ENCODE measurements at regions not wholly inside any gene's neighbourhood (a gene's known extent, or its start where the extent isn't known, plus 50 kb on each side); places are given as distances from the start of the nearest gene placed in this dataset.

DNA sequence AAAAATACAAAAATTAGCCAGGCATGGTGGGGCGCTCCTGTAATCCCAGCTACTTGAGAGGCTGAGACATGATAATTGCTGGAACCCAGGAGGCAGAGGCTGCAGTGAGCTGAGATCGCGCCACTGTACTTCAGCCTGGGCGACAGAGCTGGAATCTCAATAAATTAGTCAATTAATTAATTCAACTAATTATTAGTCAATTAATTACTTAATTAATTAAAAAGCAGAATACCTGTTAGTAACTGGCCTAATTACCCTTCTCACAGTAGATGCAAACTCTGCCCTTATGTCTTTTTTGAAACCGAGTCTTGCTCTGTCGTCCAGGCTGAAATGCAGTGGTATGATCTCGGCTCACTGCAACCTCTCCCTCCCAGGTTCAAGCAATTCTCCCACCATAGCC, 261.2 kb downstream of the ASMT start:
- TF ChIP-seq EZH2 (IDR thresholded peaks at IDR 0.05; ENCODE audit: low read length, missing control alignments) = no peak
- TF ChIP-seq, protein P1, sequence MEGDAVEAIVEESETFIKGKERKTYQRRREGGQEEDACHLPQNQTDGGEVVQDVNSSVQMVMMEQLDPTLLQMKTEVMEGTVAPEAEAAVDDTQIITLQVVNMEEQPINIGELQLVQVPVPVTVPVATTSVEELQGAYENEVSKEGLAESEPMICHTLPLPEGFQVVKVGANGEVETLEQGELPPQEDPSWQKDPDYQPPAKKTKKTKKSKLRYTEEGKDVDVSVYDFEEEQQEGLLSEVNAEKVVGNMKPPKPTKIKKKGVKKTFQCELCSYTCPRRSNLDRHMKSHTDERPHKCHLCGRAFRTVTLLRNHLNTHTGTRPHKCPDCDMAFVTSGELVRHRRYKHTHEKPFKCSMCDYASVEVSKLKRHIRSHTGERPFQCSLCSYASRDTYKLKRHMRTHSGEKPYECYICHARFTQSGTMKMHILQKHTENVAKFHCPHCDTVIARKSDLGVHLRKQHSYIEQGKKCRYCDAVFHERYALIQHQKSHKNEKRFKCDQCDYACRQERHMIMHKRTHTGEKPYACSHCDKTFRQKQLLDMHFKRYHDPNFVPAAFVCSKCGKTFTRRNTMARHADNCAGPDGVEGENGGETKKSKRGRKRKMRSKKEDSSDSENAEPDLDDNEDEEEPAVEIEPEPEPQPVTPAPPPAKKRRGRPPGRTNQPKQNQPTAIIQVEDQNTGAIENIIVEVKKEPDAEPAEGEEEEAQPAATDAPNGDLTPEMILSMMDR (conservative IDR thresholded peaks at IDR 0.05 in 1 of 2, IDR thresholded peaks at IDR 0.05 in 1 of 2; ENCODE audit: low read depth in 1 of 2, low read length in 2 of 2) = no peak

All from fibroblast of lung (primary cell).